H1 (cell line): ENCODE measurements at regions not wholly inside any gene's neighbourhood (a gene's known extent, or its start where the extent isn't known, plus 50 kb on each side); places are given as distances from the start of the nearest gene placed in this dataset.

Experiments used
- CTCF ChIA-PET: fragments of 300-600 bp; sonication (Branson Sonifier 250); formaldehyde crosslinking; loops from one replicate; lab custom pipeline; 2021; ENCODE audit not compliant: partially characterized antibody; lab: Charles Lee
- POLR2A ChIA-PET: fragments of 300-600 bp; sonication (Branson Sonifier 250); formaldehyde crosslinking; loops from one replicate; lab custom pipeline; 2021; ENCODE audit warnings: inconsistent platforms; ENCODE audit not compliant: partially characterized antibody; lab: Charles Lee
- DNase-seq, 2 experiments: peaks; one replicate each; pipeline versions ENCODE4 v3.0.0 to v3.0.0-alpha.2; 2010 to 2022; ENCODE audit warnings: low spot score in 2 of 2, low read depth in 1 of 2, mixed read lengths in 1 of 2
- FAIRE-seq: peaks from 2 replicates; lab custom pipeline; 2011; peaks lifted over from hg19 to GRCh38; lab: Jason Lieb, UNC
- H2AFZ ChIP-seq: 2 replicates; pipeline ENCODE4 v1.8.1; 2012; ENCODE audit warnings: low read length, inconsistent platforms
- H2AK5ac ChIP-seq: 2 replicates; pipeline ENCODE4 v1.6.1; 2013; ENCODE audit warnings: low read depth, low read length
- H2BK120ac ChIP-seq: replicated peaks from 2 replicates; pipeline ENCODE3; 2013; ENCODE audit warnings: low read depth, low read length, inconsistent platforms
- H2BK12ac ChIP-seq: 2 replicates; pipeline ENCODE4 v1.6.1; 2013; ENCODE audit warnings: low read depth, low read length
- H2BK15ac ChIP-seq: 2 replicates; pipeline ENCODE4 v1.6.1; 2013; ENCODE audit warnings: low read length
- H2BK20ac ChIP-seq: 2 replicates; pipeline ENCODE4 v1.6.1; 2013; ENCODE audit warnings: low read length
- H2BK5ac ChIP-seq: 2 replicates; pipeline ENCODE4 v1.6.1; 2013; ENCODE audit warnings: low read depth, low read length
- H3K14ac ChIP-seq: 2 replicates; pipeline ENCODE4 v1.6.1; 2013; ENCODE audit warnings: inconsistent platforms; ENCODE audit not compliant: insufficient read length
- H3K18ac ChIP-seq: 2 replicates; pipeline ENCODE4 v1.6.1; 2013; ENCODE audit warnings: low read length; ENCODE audit errors: extremely low read depth
- H3K23ac ChIP-seq: 2 replicates; pipeline ENCODE4 v1.6.1; 2013; ENCODE audit warnings: inconsistent platforms; ENCODE audit not compliant: insufficient read length
- H3K23me2 ChIP-seq: 2 replicates; pipeline ENCODE4 v1.6.1; 2013; ENCODE audit warnings: low read depth, low read length
- H3K27ac ChIP-seq: 2 replicates; pipeline ENCODE4 v1.6.1; 2011; ENCODE audit warnings: low read depth, low read length, inconsistent platforms
- H3K27me3 ChIP-seq, 4 experiments: replicated peaks in 1 of 4; 1 replicate in 1 of 4; 2 replicates in 3 of 4; pipeline versions ENCODE4 v1.6.1 to v1.8.1; 2011 to 2013; ENCODE audit warnings: low read length in 3 of 4, mild to moderate bottlenecking in 3 of 4, inconsistent platforms in 2 of 4, mixed read lengths in 2 of 4, moderate library complexity in 1 of 4; ENCODE audit not compliant: control insufficient read depth in 3 of 4, insufficient read depth in 3 of 4; ENCODE audit errors: extremely low read depth in 1 of 4
- H3K36me3 ChIP-seq, 4 experiments: 2 replicates each; pipeline versions ENCODE4 v1.6.1 to v1.8.1; 2011 to 2013; ENCODE audit warnings: mild to moderate bottlenecking in 4 of 4, low read length in 3 of 4, moderate library complexity in 2 of 4, control low read depth in 1 of 4, inconsistent platforms in 1 of 4; ENCODE audit not compliant: insufficient read depth in 4 of 4, control insufficient read depth in 2 of 4
- H3K4ac ChIP-seq: replicated peaks from 2 replicates; pipeline ENCODE3; 2013; ENCODE audit warnings: low read length, low read depth, mixed read lengths, inconsistent platforms; ENCODE audit not compliant: insufficient read length
- H3K4me1 ChIP-seq, 4 experiments: replicated peaks in 1 of 4; 1 replicate in 1 of 4; 2 replicates in 3 of 4; pipeline versions ENCODE4 v1.6.1 to v1.8.1; 2011 to 2013; ENCODE audit warnings: low read length in 3 of 4, inconsistent platforms in 2 of 4, mixed read lengths in 1 of 4; ENCODE audit not compliant: insufficient read depth in 4 of 4, control insufficient read depth in 3 of 4
- H3K4me2 ChIP-seq, 2 experiments: 2 replicates each; pipeline versions ENCODE4 v1.6.1 to v1.8.1; 2011 to 2013; ENCODE audit warnings: low read depth in 2 of 2, low read length in 2 of 2, control low read depth in 1 of 2, inconsistent platforms in 1 of 2, mild to moderate bottlenecking in 1 of 2; ENCODE audit not compliant: insufficient read depth in 1 of 2
- H3K4me3 ChIP-seq, 4 experiments: fragments of 200-600, 300-600 bp in 1 of 4; sonication (generic), shearing (Covaris generic), sonication (Bioruptor Twin) in 1 of 4; 2 replicates each; pipeline versions ENCODE4 v1.5.1 to v1.8.1; 2011 to 2016; ENCODE audit warnings: low read length in 4 of 4, low read depth in 3 of 4, control low read depth in 2 of 4, inconsistent platforms in 2 of 4, mild to moderate bottlenecking in 2 of 4, mixed read lengths in 1 of 4, moderate library complexity in 1 of 4; ENCODE audit not compliant: insufficient read depth in 2 of 4; ENCODE audit errors: extremely low read depth in 1 of 4
- H3K56ac ChIP-seq: replicated peaks from 2 replicates; pipeline ENCODE3; 2013; ENCODE audit warnings: low read depth, mild to moderate bottlenecking, mixed read lengths, low read length, inconsistent platforms; ENCODE audit not compliant: insufficient read length
- H3K79me1 ChIP-seq: 2 replicates; pipeline ENCODE4 v1.6.1; 2013; ENCODE audit warnings: low read depth, low read length, control low read depth
- H3K79me2 ChIP-seq, 2 experiments: 2 replicates each; pipeline versions ENCODE4 v1.6.1 to v1.8.1; 2012 to 2013; ENCODE audit warnings: low read length in 2 of 2, mild to moderate bottlenecking in 2 of 2, inconsistent platforms in 1 of 2; ENCODE audit not compliant: insufficient read depth in 2 of 2, control insufficient read depth in 1 of 2
- H3K9ac ChIP-seq, 4 experiments: replicated peaks in 1 of 4; 1 replicate in 1 of 4; 2 replicates in 3 of 4; pipeline versions ENCODE4 v1.6.1 to v1.8.1; 2011 to 2013; ENCODE audit warnings: low read depth in 3 of 4, low read length in 3 of 4, control low read depth in 2 of 4, mild to moderate bottlenecking in 2 of 4, moderate library complexity in 2 of 4, inconsistent platforms in 1 of 4; ENCODE audit errors: extremely low read depth in 1 of 4
- H3K9me3 ChIP-seq, 2 experiments: 2 replicates each; pipeline versions ENCODE4 v1.6.1 to v1.8.1; 2012 to 2013; ENCODE audit warnings: mild to moderate bottlenecking in 2 of 2, moderate library complexity in 2 of 2, control low read depth in 1 of 2, inconsistent platforms in 1 of 2, low read depth in 1 of 2, low read length in 1 of 2, mixed read lengths in 1 of 2; ENCODE audit not compliant: insufficient read depth in 2 of 2
- H4K20me1 ChIP-seq, 2 experiments: replicated peaks in 1 of 2; 2 replicates each; pipeline versions ENCODE3 to v1.8.1; 2011 to 2013; ENCODE audit warnings: inconsistent platforms in 2 of 2, low read length in 2 of 2, mild to moderate bottlenecking in 1 of 2; ENCODE audit not compliant: insufficient read depth in 2 of 2, control insufficient read depth in 1 of 2
- H4K5ac ChIP-seq: 2 replicates; pipeline ENCODE4 v1.6.1; 2013; ENCODE audit warnings: low read length, low read depth, mixed read lengths, inconsistent platforms; ENCODE audit not compliant: insufficient read length
- H4K8ac ChIP-seq: 2 replicates; pipeline ENCODE4 v1.8.0; 2013; ENCODE audit warnings: mild to moderate bottlenecking, moderate library complexity, low read length, inconsistent platforms; ENCODE audit not compliant: insufficient read depth; ENCODE audit errors: extremely low read depth
- H4K91ac ChIP-seq: replicated peaks from 2 replicates; pipeline ENCODE3; 2013; ENCODE audit warnings: low read length, mixed read lengths, inconsistent platforms; ENCODE audit not compliant: insufficient read length
- CTBP2 ChIP-seq: IDR thresholded peaks from 2 replicates; pipeline ENCODE4 v1.7.0; 2011; ENCODE audit warnings: borderline replicate concordance, mild to moderate bottlenecking, moderate library complexity, mixed read lengths, low read length; ENCODE audit not compliant: insufficient read depth, insufficient read length
- KDM1A ChIP-seq: fragments of 200-600, 300-600 bp; sonication (generic); IDR thresholded peaks from 2 replicates; pipeline ENCODE4 v1.7.1; 2016; ENCODE audit warnings: mild to moderate bottlenecking, low read length, borderline replicate concordance
- SIRT6 ChIP-seq: IDR thresholded peaks from one replicate; pipeline ENCODE4 v1.7.1; 2012; ENCODE audit warnings: low read length, inconsistent platforms
- TEAD4 ChIP-seq: IDR thresholded peaks from 2 replicates; pipeline ENCODE4 v1.6.1; 2012; ENCODE audit warnings: low read depth, low read length, inconsistent platforms, mixed read lengths
- WGBS, 2 experiments: shearing (Covaris generic) in 1 of 2; methylation state at CpG; one replicate each; pipeline versions ENCODE4 v1.1.6 to v1.1.7; 2013 to 2015; ENCODE audit warnings: low lambda C conversion rate in 2 of 2, mixed read lengths in 2 of 2, inconsistent platforms in 1 of 2, low coverage in 1 of 2, missing lambda C conversion rate in 1 of 2; ENCODE audit not compliant: insufficient replicate concordance in 2 of 2, insufficient coverage in 1 of 2, insufficient read length in 1 of 2; ENCODE audit errors: extremely low coverage in 1 of 2, missing lambda C conversion rate in 1 of 2; 5-methylcytosine and 5-hydroxymethylcytosine counted together

- Histone ChIP-seq H4K5ac (no peak overlapping the region), H3K4me1 (no peaks in the 10 kb centered on the region), H3K18ac (no peak overlapping the region), H3K36me3 (no peaks in the 10 kb centered on the region), H3K14ac (no peak overlapping the region), H2BK120ac (no peak overlapping the region)
- WGBS, 2 experiments: 96% methylated on average over 2 of the region's 2 CpGs; no CpG with 5 or more reads in 1 of the 2 experiments
- TF ChIP-seq CTBP2: no peak
- TF ChIP-seq KDM1A: no peak
- TF ChIP-seq TEAD4: no peak
- TF ChIP-seq SIRT6: no peak
- TF ChIP-seq, all 59 proteins: peak for 0
- Histone ChIP-seq H2BK15ac (no peak overlapping the region), H3K27me3 (no peaks in the 10 kb centered on the region), H3K9ac (no peak overlapping the region), H2BK12ac (no peak overlapping the region), H2AK5ac (no peak overlapping the region), H3K4me3 (no peak overlapping the region), H4K20me1 (no peaks in the 10 kb centered on the region), H2BK5ac (no peak overlapping the region), H3K9me3 (no peaks in the 10 kb centered on the region; a peak in 1 of 4 replicates), H3K4me2 (no peak overlapping the region), H2BK20ac (no peak overlapping the region), H2AFZ (no peak overlapping the region), H4K91ac (no peak overlapping the region), H3K79me2 (no peaks in the 10 kb centered on the region), H3K79me1 (no peaks in the 10 kb centered on the region), H3K23ac (no peak overlapping the region), H3K27ac (no peak overlapping the region), H3K56ac (no peak overlapping the region), H3K23me2 (no peaks in the 10 kb centered on the region), H3K4ac (no peak overlapping the region), H4K8ac (no peak overlapping the region)
- DNase-seq (no peak), FAIRE-seq (no peak)
- POLR2A ChIA-PET: no interaction called here
- CTCF ChIA-PET: interaction anchor here (0.6 to 2.8 kb wide), 2 partner anchors 10 to 53 kb away, joined by 3 to 7 read pairs; no protein-coding TSS in a partner anchor
Observed at GRCh38 chr7:116128139-116128538, 82.2 kb upstream of the TES start.
